Upper lobe of left lung (tissue), 6 donors: ENCODE measurements at regions not wholly inside any gene's neighbourhood (a gene's known extent, or its start where the extent isn't known, plus 50 kb on each side); places are given as distances from the start of the nearest gene placed in this dataset.

Experiments used
- ATAC-seq, 2 donors: fragments of 200-7000 bp; cut with Tn5 transposase; one replicate each; pipeline ENCODE4 v1.9.1; 2022; ENCODE audit warnings: mild to moderate bottlenecking in 2 of 2, moderate library complexity in 2 of 2; ENCODE audit not compliant: low FRiP score in 2 of 2
- DNase-seq, 2 donors: peaks; one replicate each; pipeline ENCODE4 v3.0.0-alpha.2; 2019 to 2020
- H3K27ac ChIP-seq, 4 donors: fragments of 200-600 bp; sonication (generic); one replicate each; pipeline ENCODE4 v1.5.1; 2016 to 2019
- H3K27me3 ChIP-seq, 4 donors: fragments of 200-600 bp; sonication (generic); one replicate each; pipeline ENCODE4 v1.5.1; 2017 to 2019
- H3K36me3 ChIP-seq, 4 donors: fragments of 200-600 bp; sonication (generic); one replicate each; pipeline ENCODE4 v1.5.1; 2016 to 2019
- H3K4me1 ChIP-seq, 4 donors: fragments of 200-600 bp; sonication (generic); one replicate each; pipeline ENCODE4 v1.5.1; 2018 to 2019
- H3K4me3 ChIP-seq, 4 donors: fragments of 200-600 bp; sonication (generic); one replicate each; pipeline ENCODE4 v1.5.1; 2017 to 2019; ENCODE audit warnings: mild to moderate bottlenecking in 2 of 4, moderate library complexity in 1 of 4
- H3K9me3 ChIP-seq, 4 donors: fragments of 200-600 bp; sonication (generic); one replicate each; pipeline ENCODE4 v1.5.1; 2018 to 2019
- CTCF ChIP-seq, 6 experiments: fragments of 450-650 bp in 4 of 6; fragments of 200-600 bp in 2 of 6; sonication (generic) in 2 of 6; IDR thresholded peaks; one replicate each; pipeline ENCODE4 v1.5.1; 2016 to 2019; ENCODE audit warnings: antibody characterized with exemption in 6 of 6
- EP300 ChIP-seq, 4 donors: sonication (generic); formaldehyde crosslinking; IDR thresholded peaks; one replicate each; pipeline ENCODE4 v1.5.1; 2017; ENCODE audit warnings: antibody characterized with exemption in 4 of 4, control low read depth in 2 of 4
- POLR2A ChIP-seq, 4 donors: fragments of 450-650 bp; IDR thresholded peaks; one replicate each; pipeline ENCODE4 v1.5.1; 2016 to 2017; ENCODE audit warnings: antibody characterized with exemption in 4 of 4, mild to moderate bottlenecking in 2 of 4
- POLR2AphosphoS5 ChIP-seq, 2 donors: sonication (generic); formaldehyde crosslinking; IDR thresholded peaks; one replicate each; pipeline ENCODE4 v1.5.1; 2017; ENCODE audit warnings: antibody characterized with exemption in 2 of 2
- WGBS, 2 donors: methylation state at CpG; one replicate each; pipeline ENCODE4 v1.1.5; 2017 to 2018; 5-methylcytosine and 5-hydroxymethylcytosine counted together
- small RNA-seq, 4 donors: library from RNA; depleted of rRNA; stranded (forward); fragments of <200 nt; gene quantifications; one replicate each; pipeline ENCODE3, GENCODE V24; 2016
- donor health status: DM: no; HTN: no; CAD: no; lungs with moderate emphysema.
- donor health status: DM: no; HTN: yes; CAD: no; lungs with severe emphysema.

GRCh38 chrX:95145848-95146490 is 1472.0 kb downstream of the FAM133A start:
- no peak overlapping the region for H3K4me3 ChIP-seq
- no peaks in the 10 kb centered on the region for H3K4me1 ChIP-seq
- no peaks in the 10 kb centered on the region for H3K9me3 ChIP-seq
- H3K27ac ChIP-seq: no peak overlapping the region
- DNase-seq (no peak), ATAC-seq (no peak)
- TF ChIP-seq POLR2AphosphoS5 (IDR thresholded peaks at IDR 0.05) (no peak), POLR2A (IDR thresholded peaks at IDR 0.05) (no peak), EP300 (IDR thresholded peaks at IDR 0.05) (no peak), CTCF (IDR thresholded peaks at IDR 0.05) (no peak)
- H3K27me3 ChIP-seq: no peaks in the 10 kb centered on the region
- WGBS, 2 donors: 66 to 94% methylated on average over 2 to 4 of the region's 4 CpGs
- no peaks in the 10 kb centered on the region for H3K36me3 ChIP-seq

- 84 to 94% methylated on average over 3 to 4 of the region's 4 CpGs for WGBS, 2 donors
- DNase-seq: no peak
- H3K36me3 ChIP-seq: no peaks in the 10 kb centered on the region
- ATAC-seq: peak in 1 of 2 donors; percentile 43
- no peaks in the 10 kb centered on the region for H3K27me3 ChIP-seq
- H3K27ac ChIP-seq: no peak overlapping the region
- no peak overlapping the region for H3K4me3 ChIP-seq
- no peaks in the 10 kb centered on the region for H3K4me1 ChIP-seq
- TF ChIP-seq POLR2A (IDR thresholded peaks at IDR 0.05): no peak
- TF ChIP-seq CTCF (IDR thresholded peaks at IDR 0.05): no peak
- no peak for TF ChIP-seq EP300 (IDR thresholded peaks at IDR 0.05)
- no peak for TF ChIP-seq POLR2AphosphoS5 (IDR thresholded peaks at IDR 0.05)
- no peaks in the 10 kb centered on the region for H3K9me3 ChIP-seq
These were observed 1478.8 kb downstream of the FAM133A start for GRCh38 chrX:95152810-95153209.

GRCh38 chrX:95156566-95156965 is 1482.6 kb downstream of the FAM133A start:
- no peak overlapping the region for H3K4me3 ChIP-seq
- DNase-seq: no peak
- no peak for TF ChIP-seq EP300 (IDR thresholded peaks at IDR 0.05)
- TF ChIP-seq POLR2AphosphoS5 (IDR thresholded peaks at IDR 0.05): no peak
- TF ChIP-seq POLR2A (IDR thresholded peaks at IDR 0.05): no peak
- TF ChIP-seq CTCF (IDR thresholded peaks at IDR 0.05): no peak
- no peaks in the 10 kb centered on the region for H3K36me3 ChIP-seq
- ATAC-seq: no peak
- no peaks in the 10 kb centered on the region for H3K27me3 ChIP-seq
- no peak overlapping the region for H3K27ac ChIP-seq
- H3K4me1 ChIP-seq: no peaks in the 10 kb centered on the region
- no peaks in the 10 kb centered on the region for H3K9me3 ChIP-seq

Small RNAs in the stretch of these regions (small RNA-seq; reads per million reads assigned to genes)
- gene MIR548M: 0 reads per million in 4 donors
